IMR-90 (cell line): ENCODE measurements at regions not wholly inside any gene's neighbourhood (a gene's known extent, or its start where the extent isn't known, plus 50 kb on each side); places are given as distances from the start of the nearest gene placed in this dataset.
A peak's percentile ranks its signal among the peaks of the same experiment; 100 is the strongest.

Source experiments
- ATAC-seq: fragments of 200-7000 bp; cut with Tn5 transposase; 2 replicates; pipeline ENCODE4 v1.9.1; 2020; ENCODE audit warnings: low read depth, mild to moderate bottlenecking, moderate library complexity
- BruUV-seq: library from RNA; stranded (reverse); fragments of 400-500 nt; replicated peaks from 2 replicates; lab custom pipeline; 2021; lab: Mats Ljungman, UMichigan
- CTCF ChIA-PET: fragments of 300-600 bp; formaldehyde crosslinking; extraction: SDS; loops from one replicate; lab custom pipeline; 2021; ENCODE audit warnings: antibody characterized with exemption; lab: Yijun Ruan, JAX
- POLR2A ChIA-PET: fragments of 300-600 bp; sonication (Branson Sonifier 250); formaldehyde crosslinking; loops from one replicate; lab custom pipeline; 2022; ENCODE audit warnings: antibody characterized with exemption; ENCODE audit not compliant: unreplicated experiment; lab: Charles Lee
- DNase-seq: peaks from one replicate; pipeline ENCODE4 v3.0.0; 2013
- H2AFZ ChIP-seq: replicated peaks from 2 replicates; pipeline ENCODE3; 2013; ENCODE audit warnings: low read length, mild to moderate bottlenecking; ENCODE audit not compliant: poor library complexity
- H2AK5ac ChIP-seq: 2 replicates; pipeline ENCODE4 v1.6.1; 2013; ENCODE audit warnings: low read depth, low read length, inconsistent platforms
- H2AK9ac ChIP-seq: replicated peaks from 2 replicates; pipeline ENCODE3; 2013; ENCODE audit warnings: mild to moderate bottlenecking, low read depth, low read length, moderate library complexity; ENCODE audit not compliant: poor library complexity
- H2BK120ac ChIP-seq: 2 replicates; pipeline ENCODE4 v1.6.1; 2013; ENCODE audit warnings: low read depth, low read length, inconsistent platforms
- H2BK15ac ChIP-seq: 3 replicates; pipeline ENCODE4 v1.6.1; 2013; ENCODE audit warnings: low read depth, low read length, inconsistent platforms
- H2BK20ac ChIP-seq: 2 replicates; pipeline ENCODE4 v1.6.1; 2013; ENCODE audit warnings: low read depth, mild to moderate bottlenecking, inconsistent platforms, low read length, moderate library complexity
- H2BK5ac ChIP-seq: 2 replicates; pipeline ENCODE4 v1.6.1; 2013; ENCODE audit warnings: mild to moderate bottlenecking, low read depth, low read length, inconsistent platforms; ENCODE audit not compliant: poor library complexity, severe bottlenecking
- H3K14ac ChIP-seq: replicated peaks from 2 replicates; pipeline ENCODE4 v1.6.1; 2013; ENCODE audit warnings: low read depth, low read length, inconsistent platforms
- H3K18ac ChIP-seq: 2 replicates; pipeline ENCODE4 v1.6.1; 2013; ENCODE audit warnings: low read depth, low read length, control low read depth
- H3K23ac ChIP-seq: 2 replicates; pipeline ENCODE4 v1.6.1; 2013; ENCODE audit warnings: low read depth, low read length, inconsistent platforms
- H3K27ac ChIP-seq: 2 replicates; pipeline ENCODE4 v1.5.1; 2013; ENCODE audit warnings: mild to moderate bottlenecking, control low read depth, low read length; ENCODE audit not compliant: insufficient read depth
- H3K27me3 ChIP-seq: 2 replicates; pipeline ENCODE4 v1.6.1; 2013; ENCODE audit warnings: low read length; ENCODE audit not compliant: control insufficient read depth, insufficient read depth
- H3K36me3 ChIP-seq: 2 replicates; pipeline ENCODE4 v1.6.1; 2013; ENCODE audit warnings: low read length, mixed read lengths; ENCODE audit not compliant: control insufficient read depth, insufficient read depth
- H3K4ac ChIP-seq: 2 replicates; pipeline ENCODE4 v1.6.1; 2013; ENCODE audit warnings: low read depth, low read length, inconsistent platforms
- H3K4me1 ChIP-seq: 2 replicates; pipeline ENCODE4 v1.6.1; 2013; ENCODE audit warnings: low read length, mixed read lengths; ENCODE audit not compliant: control insufficient read depth, insufficient read depth
- H3K4me2 ChIP-seq: 2 replicates; pipeline ENCODE4 v1.6.1; 2013; ENCODE audit warnings: low read depth, mild to moderate bottlenecking, control low read depth, low read length, moderate library complexity
- H3K4me3 ChIP-seq: 2 replicates; pipeline ENCODE4 v1.5.1; 2013; ENCODE audit warnings: low read depth, mild to moderate bottlenecking, control low read depth, low read length, moderate library complexity; ENCODE audit not compliant: insufficient read depth
- H3K56ac ChIP-seq: 2 replicates; pipeline ENCODE4 v1.6.1; 2013; ENCODE audit warnings: low read length, inconsistent platforms; ENCODE audit not compliant: insufficient read depth; ENCODE audit errors: extremely low read depth
- H3K79me1 ChIP-seq, 2 experiments: 2 replicates each; pipeline ENCODE4 v1.6.1; 2013; ENCODE audit warnings: low read length in 2 of 2, inconsistent platforms in 1 of 2, low read depth in 1 of 2
- H3K9ac ChIP-seq: 2 replicates; pipeline ENCODE4 v1.6.1; 2013; ENCODE audit warnings: low read depth, low read length, control low read depth
- H3K9me1 ChIP-seq: 2 replicates; pipeline ENCODE4 v1.6.1; 2013; ENCODE audit warnings: low read length, inconsistent platforms; ENCODE audit not compliant: insufficient read depth
- H3K9me3 ChIP-seq: 2 replicates; pipeline ENCODE4 v1.6.1; 2013; ENCODE audit warnings: low read length; ENCODE audit not compliant: control insufficient read depth, insufficient read depth
- H4K20me1 ChIP-seq: 2 replicates; pipeline ENCODE4 v1.6.1; 2013; ENCODE audit warnings: low read length, inconsistent platforms; ENCODE audit not compliant: insufficient read depth
- H4K5ac ChIP-seq: 2 replicates; pipeline ENCODE4 v1.6.1; 2013; ENCODE audit warnings: mild to moderate bottlenecking, low read depth, low read length, control low read depth
- H4K8ac ChIP-seq, 2 experiments: 2 replicates each; pipeline ENCODE4 v1.6.1; 2013; ENCODE audit warnings: low read depth in 2 of 2, low read length in 2 of 2, control low read depth in 1 of 2, inconsistent platforms in 1 of 2
- H4K91ac ChIP-seq: 2 replicates; pipeline ENCODE4 v1.6.1; 2013; ENCODE audit warnings: low read depth, low read length, inconsistent platforms; ENCODE audit not compliant: insufficient read depth
- CEBPB ChIP-seq: IDR thresholded peaks from 2 replicates; pipeline ENCODE4 v1.6.1; 2012; ENCODE audit warnings: low read depth, low read length, improper control_type of control experiment
- CHD1 ChIP-seq: IDR thresholded peaks from 2 replicates; pipeline ENCODE4 v1.6.1; 2012; ENCODE audit warnings: low read depth, low read length, improper control_type of control experiment
- dilution Hi-C: fragments of 300-500 bp; cut with HindIII; formaldehyde crosslinking; loops from one replicate; pipeline ENCODE4 v1.14.3; 2018; ENCODE audit warnings: low sequenced_read_pairs; ENCODE audit not compliant: unreplicated experiment
- in situ Hi-C: fragments of 300-500 bp; cut with MboI; formaldehyde crosslinking; loops from 3 replicates; pipeline ENCODE4 v1.14.3; 2019; ENCODE audit warnings: low sequenced_read_pairs, inconsistent platforms, mixed read lengths
- intact Hi-C: fragments of 100-400 bp; cut with micrococcal nuclease; formaldehyde crosslinking; loops from 2 replicates; pipeline ENCODE4 v1.10.0; 2022

DNA sequence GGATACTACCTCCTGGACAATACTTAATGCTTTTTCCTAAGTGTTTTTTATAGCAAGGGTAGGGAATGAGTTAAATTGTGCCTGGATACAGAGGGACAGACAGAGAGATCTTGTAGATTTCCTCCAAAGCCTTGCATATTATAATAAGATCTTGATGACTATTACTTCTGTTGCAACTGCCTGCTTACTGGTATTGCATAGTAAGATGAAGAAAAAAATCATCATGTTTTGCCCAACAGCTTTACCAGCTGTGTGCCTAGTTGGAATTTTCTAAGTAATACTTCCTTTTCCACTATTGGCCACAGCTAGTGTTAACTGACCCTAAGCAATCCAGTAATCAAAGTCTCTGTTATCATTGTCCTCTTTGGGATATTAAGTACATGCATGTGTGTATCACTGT is 139.0 kb downstream of the DCK start:
- in situ Hi-C loops (loop anchor here (25.0 kb wide), 1 partner anchor 580 kb away; no protein-coding TSS in a partner anchor), intact Hi-C loops (no loop called here), dilution Hi-C loops (no loop called here)
- peak overlapping the region; percentile 34; the same call in 1 of the 2 replicates for H2BK20ac ChIP-seq
- H3K27ac ChIP-seq: peak overlapping the region; percentile 7; the same call in 1 of the 2 replicates
- H2BK5ac ChIP-seq: peak overlapping the region; percentile 44
- H3K9ac ChIP-seq: no peak overlapping the region; the same call in 1 of the 2 replicates
- H3K27me3 ChIP-seq: no peaks in the 10 kb centered on the region
- H4K20me1 ChIP-seq: no peaks in the 10 kb centered on the region
- H3K4me3 ChIP-seq: no peak overlapping the region
- POLR2A ChIA-PET: interaction anchor here (0.6 kb wide), 1 partner anchor 63 kb away, joined by 9 read pairs; no protein-coding TSS in a partner anchor
- BruUV-seq: no TSS peak
- H2BK120ac ChIP-seq: peak overlapping the region; percentile 48; the same call in 1 of the 2 replicates
- no peak for TF ChIP-seq CHD1
- TF ChIP-seq CEBPB: peak; percentile 86
- no peak overlapping the region for H4K5ac ChIP-seq
- ATAC-seq (peak; percentile 9; the same call in 1 of the 2 replicates), DNase-seq (peak; percentile 60)
- peak overlapping the region; percentile 74; the same call in 1 of the 2 replicates for H3K18ac ChIP-seq
- CTCF ChIA-PET: no interaction called here
- H4K8ac ChIP-seq: peak overlapping the region; percentile 3 to 65
- H2AFZ ChIP-seq: no peak overlapping the region
- H2AK9ac ChIP-seq: no peak overlapping the region
- H3K9me3 ChIP-seq: no peaks in the 10 kb centered on the region
- peaks cover 11% of the 10 kb centered on the region for H3K9me1 ChIP-seq
- peak overlapping the region; percentile 63; the same call in 1 of the 2 replicates for H3K4ac ChIP-seq
- no peaks in the 10 kb centered on the region for H3K36me3 ChIP-seq
- H4K91ac ChIP-seq: peak overlapping the region; percentile 49
- peak overlapping the region; percentile 49 for H2AK5ac ChIP-seq
- H3K79me1 ChIP-seq: peaks cover 0 to 13% of the 10 kb centered on the region in 2 experiments; a peak in 2 of 4 replicates
- no peak overlapping the region for H3K56ac ChIP-seq
- H3K4me1 ChIP-seq: peaks cover 8% of the 10 kb centered on the region
- H3K4me2 ChIP-seq: no peak overlapping the region
- peak overlapping the region; percentile 73 for H3K14ac ChIP-seq
- peak overlapping the region; percentile 61; the same call in 1 of the 2 replicates for H3K23ac ChIP-seq
- H2BK15ac ChIP-seq: peak overlapping the region; percentile 68; the same call in 2 of the 3 replicates
